Endothelial cell of umbilical vein (primary cell): ENCODE measurements at regions not wholly inside any gene's neighbourhood (a gene's known extent, or its start where the extent isn't known, plus 50 kb on each side); places are given as distances from the start of the nearest gene placed in this dataset.

ENCODE experiments used
- BruUV-seq: library from RNA; stranded (reverse); fragments of 400-500 nt; replicated peaks from 2 replicates; lab custom pipeline; 2021; lab: Mats Ljungman, UMichigan
- CTCF ChIA-PET: fragments of 300-600, 350-600 bp; sonication (Branson Sonifier 250); formaldehyde crosslinking; loops from one replicate; lab custom pipeline; 2021; ENCODE audit warnings: antibody characterized with exemption, inconsistent platforms; lab: Charles Lee
- POLR2A ChIA-PET: fragments of 300-600, 350-600 bp; sonication (Branson Sonifier 250); formaldehyde crosslinking; loops from one replicate; lab custom pipeline; 2021; ENCODE audit warnings: antibody characterized with exemption, inconsistent platforms; lab: Charles Lee
- DNase-seq: peaks from one replicate; pipeline ENCODE4 v3.0.0-alpha.2; 2011; ENCODE audit warnings: low read depth, low spot score
- FAIRE-seq: peaks from 2 replicates; lab custom pipeline; 2011; peaks lifted over from hg19 to GRCh38; lab: Jason Lieb, UNC
- H2AFZ ChIP-seq: 2 replicates; pipeline ENCODE4 v1.6.0; 2012; ENCODE audit warnings: low read depth, low read length, control low read depth, inconsistent platforms
- H3K27ac ChIP-seq: 2 replicates; pipeline ENCODE4 v1.5.1; 2011; ENCODE audit warnings: low read depth, mild to moderate bottlenecking, control low read depth, low read length, moderate library complexity; ENCODE audit not compliant: insufficient read depth
- H3K27me3 ChIP-seq, 2 experiments: 2 replicates each; pipeline versions ENCODE4 v1.6.0 to v1.6.1; 2011; ENCODE audit warnings: low read length in 2 of 2, mixed read lengths in 1 of 2; ENCODE audit not compliant: control insufficient read depth in 2 of 2, insufficient read depth in 2 of 2
- H3K36me3 ChIP-seq, 2 experiments: 2 replicates in 1 of 2; 3 replicates in 1 of 2; pipeline ENCODE4 v1.5.1; 2011; ENCODE audit warnings: low read length in 2 of 2, mild to moderate bottlenecking in 1 of 2, moderate library complexity in 1 of 2; ENCODE audit not compliant: control insufficient read depth in 2 of 2, insufficient read depth in 2 of 2; ENCODE audit errors: extremely low read depth in 1 of 2
- H3K4me1 ChIP-seq: 3 replicates; pipeline ENCODE4 v1.5.1; 2011; ENCODE audit warnings: mild to moderate bottlenecking, low read length; ENCODE audit not compliant: control insufficient read depth, insufficient read depth; ENCODE audit errors: extremely low read depth
- H3K4me2 ChIP-seq: 2 replicates; pipeline ENCODE4 v1.6.1; 2011; ENCODE audit warnings: low read length, control low read depth, mixed read lengths; ENCODE audit not compliant: insufficient read depth
- H3K4me3 ChIP-seq, 3 experiments: fragments of 200-600 bp in 1 of 3; sonication (generic), shearing (Covaris generic) in 1 of 3; replicated peaks in 1 of 3; 2 replicates each; pipeline ENCODE4 v1.5.1; 2011 to 2016; ENCODE audit warnings: control low read depth in 3 of 3, low read length in 3 of 3, mild to moderate bottlenecking in 2 of 3, inconsistent platforms in 1 of 3, low read depth in 1 of 3, moderate library complexity in 1 of 3; ENCODE audit not compliant: insufficient read depth in 1 of 3
- H3K79me2 ChIP-seq: 2 replicates; pipeline ENCODE4 v1.6.0; 2012; ENCODE audit warnings: low read length, inconsistent platforms; ENCODE audit not compliant: control insufficient read depth, insufficient read depth
- H3K9ac ChIP-seq: replicated peaks from 2 replicates; pipeline ENCODE3; 2011; ENCODE audit warnings: low read length, control low read depth; ENCODE audit not compliant: insufficient read depth; ENCODE audit errors: extremely low read depth
- H3K9me1 ChIP-seq: replicated peaks from 3 replicates; pipeline ENCODE4 v1.6.0; 2011; ENCODE audit warnings: mild to moderate bottlenecking, low read length; ENCODE audit not compliant: control insufficient read depth, insufficient read depth; ENCODE audit errors: extremely low read depth
- H3K9me3 ChIP-seq: replicated peaks from 2 replicates; pipeline ENCODE4 v1.5.1; 2012; ENCODE audit warnings: low read length, inconsistent platforms; ENCODE audit not compliant: control insufficient read depth, insufficient read depth
- H4K20me1 ChIP-seq: replicated peaks from 2 replicates; pipeline ENCODE3; 2011; ENCODE audit warnings: mild to moderate bottlenecking, low read length; ENCODE audit not compliant: control insufficient read depth, insufficient read depth; ENCODE audit errors: extremely low read depth
- EZH2 ChIP-seq: IDR thresholded peaks from 2 replicates; pipeline ENCODE4 v1.6.1; 2012; ENCODE audit warnings: borderline replicate concordance, low read depth, mild to moderate bottlenecking, moderate library complexity, low read length, inconsistent platforms; ENCODE audit not compliant: severe bottlenecking
- FOS ChIP-seq: IDR thresholded peaks from 2 replicates; pipeline ENCODE4 v1.6.1; 2011; ENCODE audit warnings: mild to moderate bottlenecking, low read length, moderate library complexity, borderline replicate concordance; ENCODE audit not compliant: insufficient read depth
- GATA2 ChIP-seq: IDR thresholded peaks from 2 replicates; pipeline ENCODE4 v1.7.0; 2011; ENCODE audit warnings: low read depth, mild to moderate bottlenecking, moderate library complexity, mixed read lengths, low read length; ENCODE audit not compliant: insufficient read length, insufficient read depth
- JUN ChIP-seq: IDR thresholded peaks from 2 replicates; pipeline ENCODE4 v1.6.1; 2011; ENCODE audit warnings: borderline replicate concordance, low read depth; ENCODE audit not compliant: insufficient read length, insufficient read depth
- MYC ChIP-seq: IDR thresholded peaks from one replicate; pipeline ENCODE4 v1.6.1; 2011; ENCODE audit warnings: mild to moderate bottlenecking, low read depth, low read length
- POLR2A ChIP-seq: IDR thresholded peaks from 2 replicates; pipeline ENCODE4 v1.6.1; 2012; ENCODE audit warnings: low read depth, mild to moderate bottlenecking, control low read depth, low read length
- POLR2AphosphoS5 ChIP-seq: IDR thresholded peaks from 2 replicates; pipeline ENCODE4 v1.6.1; 2012; ENCODE audit warnings: low read depth, mild to moderate bottlenecking, control low read depth, low read length, moderate library complexity; ENCODE audit not compliant: insufficient read depth
- dilution Hi-C: fragments of 300-500 bp; cut with MboI; formaldehyde crosslinking; loops from one replicate; pipeline ENCODE4 v1.15.0; 2019; ENCODE audit warnings: low sequenced_read_pairs; ENCODE audit not compliant: extremely low pct_ligation_motif_present
- intact Hi-C: fragments of 100-400 bp; cut with micrococcal nuclease; formaldehyde crosslinking; loops from one replicate; pipeline ENCODE4 v1.10.0; 2022
- TF ChIP-seq, protein P1 (sequence below), 2 donors: IDR thresholded peaks; 1 replicate in 1 of 2; 2 replicates in 1 of 2; pipeline ENCODE4 v1.5.1; 2011; ENCODE audit warnings: low read length in 2 of 2, mild to moderate bottlenecking in 2 of 2, moderate library complexity in 2 of 2, control low read depth in 1 of 2, inconsistent platforms in 1 of 2, low read depth in 1 of 2; ENCODE audit not compliant: insufficient read depth in 1 of 2; ENCODE audit errors: extremely low read depth in 1 of 2
- TF ChIP-seq, protein P2 (sequence below): IDR thresholded peaks from 2 replicates; pipeline ENCODE4 v1.6.1; 2011; ENCODE audit not compliant: insufficient read depth, insufficient read length

DNA sequence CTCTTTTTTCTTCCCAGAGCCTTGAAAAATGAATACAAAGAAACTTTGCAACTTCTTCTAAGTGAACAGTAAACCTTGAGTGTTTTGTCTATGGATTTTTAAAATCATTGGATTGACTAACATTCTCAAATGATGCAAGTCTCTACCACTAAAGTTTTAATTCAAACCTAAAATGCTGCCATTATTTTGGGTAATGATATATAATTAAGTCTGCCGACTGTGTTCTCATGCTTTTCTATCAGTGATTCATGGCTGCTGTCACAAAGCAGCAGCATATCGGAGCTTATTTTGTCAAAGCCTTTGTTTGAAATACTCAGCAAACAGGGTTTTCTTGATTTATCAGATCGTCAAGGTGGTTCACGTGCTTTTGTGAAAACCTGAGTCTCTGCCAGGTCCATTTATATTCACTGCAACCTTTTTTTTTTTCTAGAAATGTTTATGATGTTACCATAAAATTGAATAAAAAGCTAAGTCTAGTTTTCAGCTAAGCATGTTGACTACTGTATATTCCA lies 96.3 kb downstream of the GJA1 start:
- dilution Hi-C loops: no loop called here
- DNase-seq (no peak), FAIRE-seq (no peak)
- no TSS peak for BruUV-seq
- Histone ChIP-seq H3K4me1 (no peaks in the 10 kb centered on the region), H3K4me3 (no peak overlapping the region), H3K9me1 (no peaks in the 10 kb centered on the region), H3K79me2 (no peaks in the 10 kb centered on the region), H3K9me3 (no peaks in the 10 kb centered on the region), H2AFZ (no peak overlapping the region), H3K9ac (no peak overlapping the region), H3K27ac (no peak overlapping the region), H3K36me3 (no peaks in the 10 kb centered on the region), H4K20me1 (no peaks in the 10 kb centered on the region), H3K4me2 (no peak overlapping the region), H3K27me3 (no peaks in the 10 kb centered on the region)
- TF ChIP-seq JUN: no peak
- TF ChIP-seq POLR2AphosphoS5: no peak
- TF ChIP-seq EZH2: no peak
- TF ChIP-seq, protein P1, sequence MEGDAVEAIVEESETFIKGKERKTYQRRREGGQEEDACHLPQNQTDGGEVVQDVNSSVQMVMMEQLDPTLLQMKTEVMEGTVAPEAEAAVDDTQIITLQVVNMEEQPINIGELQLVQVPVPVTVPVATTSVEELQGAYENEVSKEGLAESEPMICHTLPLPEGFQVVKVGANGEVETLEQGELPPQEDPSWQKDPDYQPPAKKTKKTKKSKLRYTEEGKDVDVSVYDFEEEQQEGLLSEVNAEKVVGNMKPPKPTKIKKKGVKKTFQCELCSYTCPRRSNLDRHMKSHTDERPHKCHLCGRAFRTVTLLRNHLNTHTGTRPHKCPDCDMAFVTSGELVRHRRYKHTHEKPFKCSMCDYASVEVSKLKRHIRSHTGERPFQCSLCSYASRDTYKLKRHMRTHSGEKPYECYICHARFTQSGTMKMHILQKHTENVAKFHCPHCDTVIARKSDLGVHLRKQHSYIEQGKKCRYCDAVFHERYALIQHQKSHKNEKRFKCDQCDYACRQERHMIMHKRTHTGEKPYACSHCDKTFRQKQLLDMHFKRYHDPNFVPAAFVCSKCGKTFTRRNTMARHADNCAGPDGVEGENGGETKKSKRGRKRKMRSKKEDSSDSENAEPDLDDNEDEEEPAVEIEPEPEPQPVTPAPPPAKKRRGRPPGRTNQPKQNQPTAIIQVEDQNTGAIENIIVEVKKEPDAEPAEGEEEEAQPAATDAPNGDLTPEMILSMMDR (IDR thresholded peaks at IDR 0.05; ENCODE audit: extremely low read depth in 1 of 2, insufficient read depth in 1 of 2, low read depth in 1 of 2, low read length in 2 of 2): no peak
- no peak for TF ChIP-seq POLR2A
- no peak for TF ChIP-seq GATA2
- no peak for TF ChIP-seq MYC
- TF ChIP-seq, protein P2, sequence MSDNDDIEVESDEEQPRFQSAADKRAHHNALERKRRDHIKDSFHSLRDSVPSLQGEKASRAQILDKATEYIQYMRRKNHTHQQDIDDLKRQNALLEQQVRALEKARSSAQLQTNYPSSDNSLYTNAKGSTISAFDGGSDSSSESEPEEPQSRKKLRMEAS: no peak
- TF ChIP-seq FOS: no peak
- intact Hi-C loops: no loop called here
- POLR2A ChIA-PET: no interaction called here
- CTCF ChIA-PET: interaction anchor here (1.1 to 1.5 kb wide), 2 partner anchors 9 to 318 kb away, joined by 4 to 5 read pairs; no protein-coding TSS in a partner anchor
